H9 (cell line): ENCODE measurements at regions not wholly inside any gene's neighbourhood (a gene's known extent, or its start where the extent isn't known, plus 50 kb on each side); places are given as distances from the start of the nearest gene placed in this dataset.

Experiments used
- DNase-seq: peaks from one replicate; pipeline ENCODE4 v3.0.0-alpha.2; 2017
- H2AFZ ChIP-seq: one replicate; pipeline ENCODE4 v1.6.1; 2013; ENCODE audit warnings: mild to moderate bottlenecking, low read length, control low read depth, moderate library complexity
- H2AK5ac ChIP-seq: 2 replicates; pipeline ENCODE4 v1.6.1; 2013; ENCODE audit warnings: low read length, control low read depth, mixed read lengths; ENCODE audit not compliant: insufficient read length
- H2BK120ac ChIP-seq: one replicate; pipeline ENCODE4 v1.6.1; 2013; ENCODE audit warnings: low read depth, mild to moderate bottlenecking, low read length, control low read depth, inconsistent platforms; ENCODE audit not compliant: poor library complexity, severe bottlenecking
- H2BK12ac ChIP-seq: 2 replicates; pipeline ENCODE4 v1.6.1; 2013; ENCODE audit warnings: low read length, control low read depth, mixed read lengths, low read depth; ENCODE audit not compliant: insufficient read length
- H2BK15ac ChIP-seq: 2 replicates; pipeline ENCODE4 v1.6.1; 2013; ENCODE audit warnings: low read depth, low read length, control low read depth
- H2BK20ac ChIP-seq: one replicate; pipeline ENCODE4 v1.6.1; 2013; ENCODE audit warnings: low read depth, mild to moderate bottlenecking, low read length, control low read depth, inconsistent platforms; ENCODE audit not compliant: poor library complexity, severe bottlenecking
- H2BK5ac ChIP-seq: 2 replicates; pipeline ENCODE4 v1.6.1; 2013; ENCODE audit warnings: low read length, control low read depth, mixed read lengths; ENCODE audit not compliant: insufficient read length
- H3K14ac ChIP-seq: 2 replicates; pipeline ENCODE4 v1.6.1; 2013; ENCODE audit warnings: low read length, control low read depth; ENCODE audit not compliant: insufficient read depth
- H3K18ac ChIP-seq: 2 replicates; pipeline ENCODE4 v1.6.1; 2013; ENCODE audit warnings: low read depth, mild to moderate bottlenecking, mixed read lengths, low read length, control low read depth; ENCODE audit not compliant: insufficient read length
- H3K23ac ChIP-seq: 2 replicates; pipeline ENCODE4 v1.6.1; 2013; ENCODE audit warnings: low read length, control low read depth, mixed read lengths, low read depth; ENCODE audit not compliant: insufficient read length
- H3K23me2 ChIP-seq: 2 replicates; pipeline ENCODE4 v1.6.1; 2013; ENCODE audit warnings: low read depth, mild to moderate bottlenecking, mixed read lengths, low read length, control low read depth; ENCODE audit not compliant: insufficient read length, poor library complexity, severe bottlenecking
- H3K27ac ChIP-seq: 2 replicates; pipeline ENCODE4 v1.5.1; 2013; ENCODE audit warnings: low read length, control low read depth, mixed read lengths, low read depth; ENCODE audit not compliant: insufficient read length
- H3K27me3 ChIP-seq: 2 replicates; pipeline ENCODE4 v1.6.1; 2013; ENCODE audit warnings: low read length, control low read depth, inconsistent platforms; ENCODE audit not compliant: insufficient read depth
- H3K4ac ChIP-seq: 2 replicates; pipeline ENCODE4 v1.6.1; 2013; ENCODE audit warnings: low read depth, mild to moderate bottlenecking, control low read depth, inconsistent platforms, low read length, moderate library complexity
- H3K4me1 ChIP-seq: 2 replicates; pipeline ENCODE4 v1.6.1; 2013; ENCODE audit warnings: low read length, control low read depth, inconsistent platforms; ENCODE audit not compliant: insufficient read depth
- H3K4me2 ChIP-seq: 2 replicates; pipeline ENCODE4 v1.6.1; 2013; ENCODE audit warnings: low read length, control low read depth, mixed read lengths; ENCODE audit not compliant: insufficient read length, insufficient read depth
- H3K56ac ChIP-seq: 2 replicates; pipeline ENCODE4 v1.6.1; 2013; ENCODE audit warnings: low read depth, mild to moderate bottlenecking, mixed read lengths, low read length, control low read depth; ENCODE audit not compliant: insufficient read length
- H3K79me1 ChIP-seq: 2 replicates; pipeline ENCODE4 v1.6.1; 2013; ENCODE audit warnings: low read depth, mild to moderate bottlenecking, moderate library complexity, low read length, control low read depth, inconsistent platforms; ENCODE audit not compliant: insufficient read depth, poor library complexity, severe bottlenecking
- H3K79me2 ChIP-seq: 2 replicates; pipeline ENCODE4 v1.6.1; 2013; ENCODE audit warnings: low read length, control low read depth, inconsistent platforms; ENCODE audit not compliant: insufficient read depth
- H3K9ac ChIP-seq: 2 replicates; pipeline ENCODE4 v1.6.1; 2013; ENCODE audit warnings: low read length, control low read depth, mixed read lengths; ENCODE audit not compliant: insufficient read length; ENCODE audit errors: extremely low read depth
- H3K9me3 ChIP-seq: one replicate; pipeline ENCODE4 v1.6.1; 2013; ENCODE audit warnings: low read depth, low read length, inconsistent platforms; ENCODE audit not compliant: control insufficient read depth
- H3T11ph ChIP-seq: one replicate; pipeline ENCODE4 v1.6.1; 2013; ENCODE audit warnings: mild to moderate bottlenecking, low read length, control low read depth, inconsistent platforms
- H4K20me1 ChIP-seq: one replicate; pipeline ENCODE4 v1.6.1; 2013; ENCODE audit not compliant: control insufficient read depth, insufficient read length, insufficient read depth
- H4K5ac ChIP-seq: 2 replicates; pipeline ENCODE4 v1.6.1; 2013; ENCODE audit warnings: low read depth, mild to moderate bottlenecking, mixed read lengths, low read length, control low read depth; ENCODE audit not compliant: insufficient read length
- H4K8ac ChIP-seq: replicated peaks from 2 replicates; pipeline ENCODE4 v1.6.1; 2013; ENCODE audit warnings: low read length, control low read depth, mixed read lengths, low read depth; ENCODE audit not compliant: insufficient read length
- H4K91ac ChIP-seq: 2 replicates; pipeline ENCODE4 v1.6.1; 2013; ENCODE audit warnings: low read depth, mild to moderate bottlenecking, moderate library complexity, mixed read lengths, low read length, control low read depth; ENCODE audit not compliant: insufficient read length
- H3K27ac Mint-ChIP-seq, 3 experiments: 2 replicates in 2 of 3; 3 replicates in 1 of 3; pipeline ENCODE4 v1.8.0; 2020 to 2021; ENCODE audit warnings: mixed read lengths in 3 of 3, mild to moderate bottlenecking in 1 of 3, moderate library complexity in 1 of 3
- H3K27me3 Mint-ChIP-seq: 2 replicates; pipeline ENCODE4 v1.8.0; 2021; ENCODE audit warnings: low read depth, mild to moderate bottlenecking, moderate library complexity, mixed read lengths
- H3K36me3 Mint-ChIP-seq, 3 experiments: 2 replicates in 2 of 3; 3 replicates in 1 of 3; pipeline ENCODE4 v1.8.0; 2020 to 2021; ENCODE audit warnings: low read depth in 3 of 3, mixed read lengths in 3 of 3; ENCODE audit not compliant: insufficient read depth in 1 of 3
- H3K4me1 Mint-ChIP-seq, 2 experiments: 2 replicates each; pipeline ENCODE4 v1.8.0; 2020; ENCODE audit warnings: mixed read lengths in 2 of 2
- H3K4me3 Mint-ChIP-seq, 2 experiments: 2 replicates in 1 of 2; 3 replicates in 1 of 2; pipeline ENCODE4 v1.8.0; 2020 to 2021; ENCODE audit warnings: mild to moderate bottlenecking in 2 of 2, mixed read lengths in 2 of 2, moderate library complexity in 1 of 2
- H3K9me3 Mint-ChIP-seq, 2 experiments: 2 replicates in 1 of 2; 3 replicates in 1 of 2; pipeline ENCODE4 v1.8.0; 2020; ENCODE audit warnings: mild to moderate bottlenecking in 2 of 2, mixed read lengths in 2 of 2, moderate library complexity in 1 of 2
- CTCF ChIP-seq: fragments of 200-600 bp; sonication (generic); conservative IDR thresholded peaks from 3 replicates; pipeline ENCODE4 v1.8.0; 2021; ENCODE audit warnings: antibody characterized with exemption, mild to moderate bottlenecking
- WGBS: extraction: QIAGEN DNeasy Blood & Tissue Kit; methylation state at CpG from one replicate; pipeline ENCODE4 v1.1.7; 2013; ENCODE audit warnings: missing lambda C conversion rate, low lambda C conversion rate, mixed read lengths; ENCODE audit not compliant: insufficient read length; ENCODE audit errors: extremely low coverage; 5-methylcytosine and 5-hydroxymethylcytosine counted together

DNA sequence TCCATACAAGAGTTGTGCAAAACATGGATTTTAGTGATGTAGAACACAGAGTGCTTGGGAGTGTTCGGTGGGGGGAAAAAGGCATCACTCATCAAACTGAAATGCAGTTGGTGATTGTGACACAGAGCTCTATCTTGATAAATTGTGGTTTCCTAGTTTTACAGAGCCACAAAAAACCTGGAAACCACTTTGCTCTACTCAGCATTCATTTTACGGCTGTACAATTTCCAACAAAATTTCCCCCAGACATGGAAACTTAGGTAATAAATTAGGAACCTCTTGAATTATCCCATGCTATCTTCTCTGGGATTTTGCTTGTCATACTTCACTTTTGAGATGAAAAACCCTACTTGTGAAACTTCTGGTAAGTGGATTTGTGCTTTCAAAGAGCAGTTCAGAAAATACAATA, 614.9 kb upstream of the FZD8 start:
- H2BK12ac ChIP-seq: no peak overlapping the region

More for the DNA sequence above, 614.9 kb upstream of the FZD8 start:
- H3K4me3 Mint-ChIP-seq: no peak overlapping the region
- no peak overlapping the region for H3K56ac ChIP-seq
- no peak overlapping the region for H4K5ac ChIP-seq
- H2BK20ac ChIP-seq: no peak overlapping the region
- no peak overlapping the region for H3K9ac ChIP-seq
- TF ChIP-seq CTCF: no peak
- H2BK120ac ChIP-seq: no peak overlapping the region
- no peak overlapping the region for H2BK15ac ChIP-seq
- no peaks in the 10 kb centered on the region for H3K79me1 ChIP-seq
- no peak overlapping the region for H3T11ph ChIP-seq
- no peak overlapping the region for H2BK5ac ChIP-seq
- no peaks in the 10 kb centered on the region for H4K20me1 ChIP-seq
- no peaks in the 10 kb centered on the region for H3K79me2 ChIP-seq
- H3K27ac Mint-ChIP-seq: no peak overlapping the region
- WGBS: no CpG with 5 or more reads among the region's 2 CpGs
- H3K14ac ChIP-seq: no peak overlapping the region
- no peak for DNase-seq
- H2AFZ ChIP-seq: no peak overlapping the region
- no peak overlapping the region for H3K18ac ChIP-seq
- no peaks in the 10 kb centered on the region for H3K9me3 Mint-ChIP-seq
- H2AK5ac ChIP-seq: no peak overlapping the region
- H4K91ac ChIP-seq: no peak overlapping the region
- H3K4me1 ChIP-seq: no peaks in the 10 kb centered on the region
- no peaks in the 10 kb centered on the region; a peak in 1 of 7 replicates for H3K36me3 Mint-ChIP-seq
- no peak overlapping the region for H3K27ac ChIP-seq
- no peaks in the 10 kb centered on the region for H3K23me2 ChIP-seq
- no peak overlapping the region for H3K4ac ChIP-seq
- no peaks in the 10 kb centered on the region for H3K27me3 ChIP-seq
- no peaks in the 10 kb centered on the region for H3K4me1 Mint-ChIP-seq
- no peak overlapping the region for H3K23ac ChIP-seq
- no peak overlapping the region for H3K4me2 ChIP-seq
- no peaks in the 10 kb centered on the region; the same call in 1 of the 2 replicates for H3K27me3 Mint-ChIP-seq
- H3K9me3 ChIP-seq: no peaks in the 10 kb centered on the region
- no peak overlapping the region for H4K8ac ChIP-seq
